ENCODE measurements at regions not wholly inside any gene's neighbourhood (a gene's known extent, or its start where the extent isn't known, plus 50 kb on each side); places are given as distances from the start of the nearest gene placed in this dataset.
"Not testable (repeated sequence)": the region's sequence is repeated elsewhere in the genome, so short reads cannot be mapped to it uniquely, and the experiment has no call there.

DNA sequence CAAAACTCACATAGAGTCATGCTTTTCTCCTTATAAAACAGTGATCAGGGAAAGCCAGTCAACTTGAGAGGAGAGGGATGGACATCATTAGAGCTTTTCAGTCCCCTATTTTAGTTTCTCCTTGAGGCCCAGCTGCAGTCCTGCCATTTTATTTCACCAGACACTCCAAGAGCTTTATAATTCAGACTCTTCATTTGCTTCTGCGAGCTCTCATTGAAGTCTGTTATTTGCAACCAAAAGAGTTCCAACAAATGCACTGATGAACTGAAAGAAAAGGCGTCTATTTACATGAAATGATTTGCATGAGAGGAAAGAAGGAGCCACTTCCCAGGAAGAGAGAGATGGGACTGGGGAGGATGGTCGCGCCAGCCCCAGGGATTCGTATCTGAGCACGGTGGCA lies 86.8 kb downstream of the NDUFA12 start:
- no peak for DNase-seq

DNA sequence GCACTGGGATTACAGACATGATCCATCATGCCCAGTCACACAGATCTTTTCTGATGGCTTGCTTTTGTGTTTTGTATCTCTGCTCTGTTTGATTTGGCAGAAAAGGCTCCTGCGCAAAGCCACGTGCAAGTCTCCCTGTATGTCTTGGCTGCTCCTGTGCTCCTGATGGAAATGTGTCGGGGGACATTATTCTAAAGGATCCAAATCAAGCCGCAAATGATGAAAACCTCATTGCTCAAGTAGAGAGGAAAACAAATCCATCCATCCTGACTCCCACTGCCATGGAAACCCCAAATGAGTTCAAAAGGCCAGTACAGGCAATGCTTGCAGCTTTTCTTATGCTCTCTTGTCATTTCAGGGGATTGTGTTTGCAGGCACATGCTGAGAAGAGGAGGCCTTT lies 93.8 kb downstream of the NDUFA12 start:
- DNase-seq: no peak

DNA sequence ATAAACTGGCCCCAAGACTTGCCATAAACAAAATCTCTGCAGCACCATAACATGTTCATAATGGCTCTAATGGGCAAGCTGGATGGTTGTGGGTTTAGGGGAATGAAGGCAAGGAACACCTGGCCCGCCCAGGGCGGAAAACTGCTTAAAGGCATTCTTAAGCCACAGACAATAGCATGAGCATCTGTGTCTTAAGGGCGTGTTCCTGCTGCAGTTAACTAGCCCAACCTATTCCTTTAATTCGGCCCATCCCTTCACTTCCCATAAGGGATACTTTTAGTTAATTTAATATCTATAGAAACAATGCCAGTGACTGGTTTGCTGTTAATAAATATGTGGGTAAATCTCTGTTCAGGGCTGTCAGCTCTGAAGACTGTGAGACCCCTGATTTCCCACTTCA lies 97.7 kb downstream of the NDUFA12 start:
- DNase-seq: not testable (repeated sequence)

DNA sequence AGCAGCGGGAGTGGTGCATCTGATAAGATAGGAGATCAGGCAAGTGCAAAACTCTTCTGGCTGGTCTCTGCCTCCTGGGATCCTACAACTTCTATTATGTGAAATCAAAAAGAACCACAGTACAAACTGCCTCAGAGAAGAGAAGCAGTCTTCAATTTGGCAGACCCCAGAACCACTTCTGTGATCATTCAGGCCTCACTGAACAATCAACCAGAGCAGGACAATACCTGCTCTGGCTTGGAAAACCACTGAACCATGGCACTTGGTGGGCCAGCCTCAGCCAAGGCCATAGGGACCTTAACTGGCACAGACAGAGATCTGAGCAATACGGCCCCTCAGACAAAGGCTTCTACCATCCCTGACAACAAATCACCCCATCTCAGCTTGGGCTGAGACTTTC lies 103.0 kb downstream of the NDUFA12 start:
- DNase-seq: no peak

DNA sequence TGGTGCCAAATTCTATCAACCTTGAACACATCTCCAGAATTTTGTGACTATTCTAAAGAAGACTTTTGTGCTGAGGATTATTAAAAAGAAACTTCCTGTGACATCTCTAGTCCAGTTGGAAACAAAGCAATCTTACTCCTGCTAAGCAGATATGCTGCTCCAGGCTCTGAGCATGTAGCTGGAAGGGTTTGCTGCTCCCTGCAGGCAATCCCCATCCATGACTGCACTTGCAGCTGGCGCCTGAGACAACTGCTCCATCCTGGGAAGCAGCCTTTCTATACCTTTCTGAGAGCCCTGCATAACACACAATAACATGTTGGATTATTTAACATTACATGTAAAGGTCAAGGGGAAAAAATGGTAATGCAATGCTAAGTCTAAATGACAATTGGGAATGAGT lies 105.1 kb downstream of the NDUFA12 start:
- DNase-seq: peak; percentile 23

DNA sequence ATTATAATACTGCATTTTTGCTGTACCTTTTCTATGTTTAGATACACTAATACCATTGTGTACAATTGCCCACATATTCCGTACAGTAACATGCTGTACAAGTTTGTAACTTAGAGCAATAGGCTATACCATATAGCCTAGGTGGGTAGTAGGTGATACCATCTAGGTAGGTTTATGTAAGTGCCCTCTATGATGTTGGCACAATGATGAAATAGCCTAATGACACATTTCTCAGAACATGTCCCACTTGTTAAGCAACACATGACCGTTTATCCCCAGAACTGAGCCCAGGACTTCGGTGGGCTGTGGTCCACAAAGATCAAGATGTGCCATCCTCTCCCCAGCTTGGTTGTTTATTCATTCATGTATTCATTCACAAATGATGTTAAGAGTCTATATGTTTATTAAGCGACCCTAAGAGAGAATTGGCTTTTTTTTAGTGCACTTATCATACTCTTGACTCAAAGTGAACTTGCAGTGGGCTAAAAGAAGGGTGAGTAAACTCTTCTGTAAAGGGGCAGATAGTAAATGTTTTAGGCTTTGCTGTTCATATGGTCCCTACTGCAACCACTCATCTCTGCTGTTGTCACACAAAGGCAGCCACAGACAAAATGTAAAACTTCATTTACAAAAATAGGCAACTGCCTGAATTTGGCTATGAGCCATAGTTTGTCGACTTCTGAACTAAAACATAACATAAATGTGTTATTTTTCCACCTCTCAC lies 110.8 kb downstream of the NDUFA12 start:
- no peak for DNase-seq

DNA sequence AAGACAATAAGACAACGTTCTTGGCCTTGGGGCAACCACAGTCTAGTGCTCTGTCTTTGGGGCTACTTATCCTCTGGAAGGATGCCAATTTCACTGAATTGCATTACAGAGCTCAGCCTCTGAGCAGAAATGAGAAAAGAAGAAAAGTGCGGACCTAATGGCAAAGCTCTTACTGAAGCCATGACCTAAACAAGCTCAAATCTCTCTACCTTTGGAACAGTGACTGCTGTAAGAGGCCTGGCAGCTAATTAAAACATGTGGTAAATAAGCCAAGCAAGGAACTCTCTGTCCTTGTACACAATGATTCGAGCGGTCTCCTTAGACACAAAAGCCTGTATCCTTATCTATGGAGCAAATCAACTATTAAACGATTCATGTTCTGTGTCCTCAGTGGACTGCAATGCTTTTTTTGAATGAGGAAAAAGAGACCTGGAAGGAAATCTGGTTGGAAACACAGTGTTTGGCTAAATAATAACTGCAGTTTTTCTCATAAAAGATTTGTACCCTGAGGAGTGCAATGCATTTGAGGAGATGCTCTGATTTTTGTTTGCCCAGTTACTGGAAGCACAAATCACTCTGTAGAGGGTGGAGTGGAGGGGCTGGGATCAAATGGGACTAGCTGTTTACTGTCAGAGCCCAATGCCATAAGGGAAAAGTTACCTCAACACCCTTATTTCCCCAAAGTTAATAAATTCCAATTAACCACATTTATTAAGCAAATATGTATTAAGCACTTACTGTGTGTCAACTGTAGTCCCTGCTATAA lies 113.9 kb downstream of the NDUFA12 start:
- no peak for DNase-seq

DNA sequence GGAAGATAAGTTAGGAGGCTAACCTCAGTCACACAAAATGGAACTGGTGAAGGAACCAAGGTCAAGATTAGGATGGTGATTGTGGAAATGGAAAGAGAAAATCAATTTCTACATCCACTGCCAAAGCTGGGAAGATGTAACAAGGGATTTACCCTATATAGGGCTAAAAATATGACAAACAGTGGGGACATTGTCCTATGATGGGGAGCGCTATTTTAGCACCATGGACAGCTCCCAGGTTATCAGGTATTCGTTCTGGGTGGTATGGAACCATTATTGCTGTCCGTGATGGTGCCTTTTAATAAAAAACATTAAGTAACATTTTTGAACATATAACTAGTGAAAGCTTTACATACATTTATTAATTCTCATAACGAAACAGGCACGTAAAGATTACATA lies 124.0 kb downstream of the NDUFA12 start:
- peak; percentile 24 for DNase-seq

DNA sequence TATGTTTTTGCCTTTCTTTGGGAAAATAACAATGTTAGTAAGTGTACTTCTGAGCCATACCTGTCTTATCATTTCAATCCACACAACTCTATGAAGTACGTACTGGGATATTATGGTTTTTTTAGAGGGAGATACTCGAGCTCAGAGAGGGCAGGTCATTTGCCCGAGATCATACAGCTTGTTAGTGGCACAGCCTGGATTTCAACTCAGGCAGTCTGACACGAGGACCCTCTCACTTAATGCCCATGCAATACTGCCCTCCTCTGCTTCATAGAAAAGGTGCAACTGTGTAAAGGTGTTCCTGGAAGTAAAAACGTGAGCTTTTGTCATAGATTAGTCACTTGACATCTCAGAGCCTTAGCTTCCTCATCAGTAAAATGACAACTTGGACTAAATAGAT lies 128.0 kb downstream of the NDUFA12 start:
- peak; percentile 24 for DNase-seq

DNA sequence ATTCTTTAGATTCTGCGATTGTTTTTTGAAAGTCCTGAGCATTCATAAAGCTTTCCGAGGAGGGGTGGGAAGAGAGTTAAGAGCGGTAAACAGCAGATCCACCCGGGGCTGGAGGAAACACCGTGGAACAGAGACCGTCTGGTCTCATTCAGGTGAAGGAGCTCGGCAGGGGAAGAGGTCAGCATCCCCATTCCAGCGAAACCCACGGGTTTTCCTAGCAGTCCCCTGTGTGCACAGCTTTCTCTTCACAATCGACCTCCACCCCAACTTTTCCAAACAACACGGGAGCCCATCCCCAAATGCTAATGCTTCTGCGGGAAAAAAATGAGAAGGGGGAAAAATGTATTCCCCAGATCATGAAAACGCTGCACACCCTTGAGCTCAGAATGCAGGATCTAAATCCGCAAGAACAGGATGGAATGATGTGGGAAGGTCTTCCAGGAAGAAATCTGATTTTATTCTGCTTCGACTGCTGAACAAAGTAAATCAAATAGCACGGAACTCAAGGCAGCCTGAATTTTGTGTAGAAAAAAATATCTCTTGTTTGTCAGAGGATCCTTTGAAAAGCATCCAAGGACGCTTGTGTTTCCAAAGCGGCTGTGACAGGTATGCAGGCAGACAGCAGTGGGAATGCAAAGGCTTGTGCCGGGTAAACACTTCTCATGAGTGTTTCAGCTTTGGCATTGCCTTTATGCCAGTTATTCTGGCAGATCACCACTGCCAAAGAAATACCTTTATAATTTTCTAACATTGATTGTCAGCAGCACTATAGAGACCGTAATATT lies 128.8 kb downstream of the NDUFA12 start:
- no peak for DNase-seq

DNA sequence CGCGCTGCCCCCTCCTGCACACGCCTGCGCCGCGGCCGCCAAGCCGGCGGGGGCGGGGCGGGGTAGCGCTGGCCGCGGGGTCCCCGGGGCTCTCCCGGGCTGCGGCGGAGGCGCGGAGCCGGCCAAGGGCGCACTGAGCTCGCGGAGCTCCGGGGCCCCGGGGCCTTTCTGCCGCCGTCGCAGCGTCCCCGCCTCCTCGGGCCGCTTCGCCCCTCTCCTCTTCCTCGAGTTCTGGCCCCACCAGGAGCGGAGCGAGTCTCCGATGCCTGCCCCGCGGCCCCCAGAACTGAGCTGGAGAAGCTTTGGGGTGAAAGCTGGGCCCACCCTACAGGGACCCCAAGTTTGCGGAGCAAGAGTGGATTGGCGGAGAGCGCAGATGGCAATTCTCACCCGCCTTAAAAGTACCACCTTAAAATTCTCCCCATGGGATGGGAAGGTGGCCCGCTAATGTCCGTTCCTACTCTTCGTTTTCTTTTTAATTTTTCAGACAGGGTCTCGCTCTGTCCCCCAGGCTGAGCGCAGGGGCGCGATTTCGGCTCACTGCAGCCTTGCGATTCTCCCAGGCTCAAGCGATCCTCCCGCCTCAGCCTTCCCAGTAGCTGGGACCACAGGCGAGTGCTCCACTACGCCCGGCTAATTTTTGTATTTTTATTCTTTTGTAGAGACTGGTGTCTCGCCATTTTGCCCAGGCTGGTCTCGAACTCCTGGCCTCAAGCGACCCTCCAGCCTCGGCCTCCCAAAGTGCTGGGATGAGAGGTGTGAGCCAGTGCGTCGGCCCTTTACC lies 129.6 kb downstream of the NDUFA12 start:
- no peak for DNase-seq

DNA sequence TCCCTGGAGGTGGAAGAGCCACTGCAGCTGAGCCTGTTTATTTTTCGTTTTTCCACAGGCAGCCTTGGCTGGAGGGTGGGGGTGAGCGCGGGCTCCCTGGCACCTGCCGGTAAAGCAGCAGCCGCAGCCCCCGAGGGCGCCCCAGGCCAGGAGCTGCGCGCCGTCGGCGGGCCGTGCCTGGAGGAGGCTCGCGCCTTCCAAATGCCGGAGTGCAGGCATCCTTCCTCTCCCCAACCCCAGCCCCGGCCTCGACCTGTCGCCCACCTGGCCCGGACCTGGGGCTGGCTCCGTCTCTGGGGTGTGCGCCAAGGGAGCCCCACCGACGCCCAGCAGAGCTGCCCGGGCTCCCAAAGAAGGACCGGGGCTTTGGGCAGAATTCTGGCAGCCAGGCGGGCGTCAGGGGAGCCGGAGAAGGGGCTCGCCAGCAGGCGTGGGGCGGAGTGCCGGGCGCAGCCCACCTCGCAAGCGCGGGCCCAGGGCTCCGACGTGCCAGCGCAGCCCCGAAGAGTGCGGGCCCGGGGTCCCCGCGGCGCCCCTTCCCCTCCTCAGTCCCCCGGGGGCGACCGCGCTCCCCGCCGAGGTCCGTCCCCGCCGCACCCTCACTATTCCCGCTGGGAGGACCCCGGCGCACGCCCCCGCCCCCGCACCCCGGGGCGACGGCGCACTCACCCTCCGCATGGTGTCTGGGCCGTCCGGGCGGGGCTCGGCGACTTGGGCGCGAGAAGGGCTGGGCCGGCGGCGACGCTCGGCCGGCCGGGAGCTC lies 130.3 kb downstream of the NDUFA12 start:
- DNase-seq: no peak

DNA sequence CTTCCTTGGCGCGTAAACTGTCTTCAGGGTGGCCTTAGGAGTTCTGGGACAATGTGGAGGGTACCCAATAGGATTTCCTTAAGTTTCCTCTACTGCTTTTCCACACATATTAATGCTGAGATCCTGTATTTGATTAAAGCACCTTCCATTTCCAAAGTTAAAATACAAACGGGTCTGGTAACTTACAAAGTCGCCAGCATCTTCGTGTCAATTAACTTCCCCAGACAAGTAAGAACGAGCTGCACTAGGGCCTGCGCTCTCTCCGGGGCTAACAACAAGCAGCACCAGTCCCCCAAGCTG lies 130.9 kb downstream of the NDUFA12 start:
- no peak for DNase-seq

DNA sequence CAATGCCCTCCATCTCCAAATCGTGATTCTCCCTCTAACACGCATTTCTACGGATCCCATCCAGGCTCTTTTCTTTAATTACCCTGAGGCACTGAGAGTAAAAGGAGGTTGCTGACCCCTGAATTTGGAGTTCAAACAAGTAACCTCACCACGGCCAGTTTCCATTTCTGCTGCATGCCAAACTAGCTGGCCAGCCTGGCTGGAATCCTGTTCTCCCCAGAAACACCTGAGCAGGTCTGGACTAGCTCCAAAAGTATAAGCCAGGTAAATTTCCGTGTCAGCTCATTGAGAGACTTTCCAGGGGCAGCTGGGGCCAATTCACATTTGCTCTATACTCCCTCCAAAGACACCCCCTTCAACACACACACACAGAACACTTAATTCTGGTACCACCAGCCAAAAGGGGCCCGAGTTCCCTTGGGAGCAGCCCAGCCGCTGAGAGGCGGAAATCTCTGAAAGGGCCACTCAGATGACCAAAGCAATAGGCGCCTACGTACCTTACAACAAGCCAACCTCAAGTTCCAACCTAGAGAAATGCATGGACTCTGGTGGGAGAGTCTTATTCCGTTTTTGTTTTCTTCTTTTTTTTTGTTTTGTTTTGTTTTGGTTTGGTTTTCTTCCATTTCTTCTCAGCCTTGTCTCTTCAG lies 131.4 kb downstream of the NDUFA12 start:
- DNase-seq: no peak

DNA sequence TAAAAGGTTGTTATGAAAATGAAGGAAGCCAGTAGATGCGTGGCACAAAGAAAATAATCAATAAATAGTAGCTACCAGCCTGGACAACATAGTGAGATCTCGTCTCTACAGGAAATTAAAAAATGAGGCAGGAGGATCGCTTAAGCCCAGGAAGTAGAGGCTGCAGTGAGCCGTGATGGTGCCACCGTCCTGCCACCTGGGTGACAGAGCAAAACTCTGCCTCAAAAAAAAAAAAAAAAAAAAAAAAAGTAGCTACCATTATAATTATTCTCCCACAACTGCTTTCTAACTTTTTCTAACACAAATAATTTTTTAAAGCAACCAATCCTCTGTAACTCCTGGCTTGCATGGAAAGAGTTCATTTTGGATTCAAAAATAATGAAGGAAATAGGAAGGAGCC lies 133.0 kb downstream of the NDUFA12 start:
- DNase-seq: no peak

DNA sequence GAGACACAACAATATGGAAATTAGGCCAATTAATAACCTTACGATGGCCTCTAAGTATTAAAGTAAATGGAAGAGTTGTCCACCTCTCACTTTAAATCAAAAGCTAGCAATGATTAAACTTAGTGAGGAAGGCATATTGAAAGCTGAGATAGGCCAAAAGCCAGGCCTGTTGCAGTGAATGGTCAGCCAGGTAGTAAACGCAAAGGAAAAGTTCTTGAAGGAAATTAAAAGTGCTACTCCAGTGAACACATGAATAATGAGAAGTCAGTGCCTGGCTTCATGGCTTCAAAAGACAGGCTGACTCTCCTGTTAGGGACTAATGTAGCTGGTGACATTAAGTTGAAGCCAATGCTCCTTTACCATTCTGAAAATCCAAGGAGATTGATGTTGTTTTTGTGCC lies 135.3 kb downstream of the NDUFA12 start:
- no peak for DNase-seq

DNA sequence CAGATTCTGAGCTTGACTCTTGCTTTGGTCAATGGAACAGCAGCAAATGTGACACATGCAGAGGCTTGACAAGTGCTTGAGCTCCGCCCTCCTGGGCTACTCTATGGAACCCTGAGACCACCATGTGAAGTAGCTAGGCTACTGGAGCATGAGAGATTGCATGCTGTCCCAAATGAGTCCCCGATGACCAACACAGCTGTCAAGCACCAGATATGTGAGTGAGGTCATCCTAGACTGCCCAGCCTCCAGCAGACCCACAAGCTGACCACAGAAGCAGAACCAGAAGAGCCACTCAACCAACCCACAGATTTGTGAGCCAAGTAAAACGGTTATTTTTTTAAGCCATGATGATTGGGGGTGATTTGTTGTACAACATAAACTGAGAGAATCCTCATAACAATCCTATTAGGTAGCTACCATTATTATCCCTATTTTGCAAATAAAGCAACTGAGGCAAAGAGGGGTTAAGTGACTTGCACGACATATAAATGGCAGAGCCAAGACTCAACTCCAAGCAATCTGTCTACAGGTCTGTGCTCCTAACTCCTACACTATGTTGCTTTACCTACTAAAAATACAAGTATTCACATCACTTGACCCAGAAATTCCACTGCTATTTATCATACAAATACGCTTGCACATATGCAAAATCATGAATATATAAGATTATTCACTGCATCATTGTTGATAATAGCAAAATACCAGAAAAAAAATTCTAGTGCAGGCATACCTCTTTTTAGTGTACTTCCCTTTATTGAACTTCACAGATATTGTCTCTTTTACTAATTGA lies 136.2 kb downstream of the NDUFA12 start:
- DNase-seq: peak; percentile 32

DNA sequence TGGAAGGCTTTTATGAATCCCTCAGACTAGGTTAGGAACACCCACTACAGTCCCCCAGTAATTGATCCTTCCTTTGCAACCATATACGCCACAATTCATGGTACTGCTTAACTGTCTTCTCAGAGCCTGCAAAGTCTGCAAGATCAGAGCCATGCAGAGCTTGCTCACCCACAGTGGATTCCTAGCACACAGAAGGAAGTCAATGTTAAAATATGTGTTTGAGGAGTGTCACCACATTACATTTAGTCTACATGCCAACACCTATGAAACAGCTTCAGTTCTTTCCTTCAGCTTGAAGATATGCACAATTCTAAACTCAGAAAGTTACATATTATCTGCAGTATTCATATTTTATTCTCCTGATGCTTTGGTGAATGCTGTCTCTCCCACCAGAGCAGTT lies 138.5 kb downstream of the NDUFA12 start:
- no peak for DNase-seq

DNA sequence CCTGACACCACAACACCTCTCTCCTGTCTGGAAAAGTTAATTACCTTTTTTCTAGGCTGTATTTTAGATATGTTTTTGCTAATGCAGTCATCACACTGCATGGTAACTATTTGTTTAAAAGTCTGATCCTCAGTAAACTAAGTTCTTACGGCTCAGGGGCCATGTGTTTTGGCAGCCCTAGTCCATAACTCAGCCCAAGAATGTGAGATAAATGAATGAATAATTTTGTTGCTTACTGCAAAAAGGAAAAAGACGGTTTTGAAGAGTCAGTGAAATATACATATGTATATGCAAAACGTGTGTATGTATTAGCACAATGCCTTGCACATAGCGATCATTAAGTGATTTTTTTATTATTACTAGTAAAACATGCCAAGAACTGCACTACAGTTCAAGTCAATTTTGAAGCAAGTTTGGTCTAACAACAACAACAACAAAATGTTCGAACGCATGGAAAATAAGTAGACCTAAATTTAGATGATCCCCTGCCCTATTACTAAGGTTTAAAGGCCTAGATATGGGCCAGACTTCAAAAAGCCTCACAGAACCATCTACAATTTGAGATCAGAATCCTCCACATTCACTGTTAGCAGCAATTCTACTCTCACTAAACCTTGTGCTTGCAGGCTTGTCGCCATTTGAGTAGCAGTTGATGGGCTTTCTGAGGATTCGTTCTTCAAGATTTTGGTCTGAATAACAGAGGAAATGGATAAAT lies 140.0 kb downstream of the NDUFA12 start:
- no peak for DNase-seq

DNA sequence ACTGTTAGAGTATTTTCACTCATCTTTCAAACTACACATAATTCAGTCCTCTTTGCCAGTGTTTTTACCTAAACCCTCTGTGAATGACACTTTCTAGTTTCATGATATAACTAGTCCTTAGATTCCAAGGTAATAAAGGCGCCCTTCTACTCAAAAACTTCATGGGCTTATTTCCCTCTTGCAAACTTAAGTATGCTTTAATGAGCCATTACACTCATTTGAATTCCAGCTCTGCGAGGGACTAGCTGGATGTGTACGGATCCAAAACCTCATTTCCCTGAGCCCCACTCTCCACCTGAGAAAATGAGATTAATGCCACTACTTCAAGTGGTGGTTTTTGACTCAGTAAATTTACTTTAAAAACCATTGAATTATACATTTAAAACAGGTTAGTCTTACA lies 141.1 kb downstream of the NDUFA12 start:
- no peak for DNase-seq
